Stimulated activated naive CD8-positive, alpha-beta T cell treated with anti-CD3 and anti-CD28 coated beads, Interleukin-15, amount 100 ng/mL, for 72 hours (primary cell): ENCODE measurements at regions not wholly inside any gene's neighbourhood (a gene's known extent, or its start where the extent isn't known, plus 50 kb on each side); places are given as distances from the start of the nearest gene placed in this dataset.
"Not testable (repeated sequence)": the region's sequence is repeated elsewhere in the genome, so short reads cannot be mapped to it uniquely, and the experiment has no call there.

Experiments
- ATAC-seq: fragments of 150-1000 bp; cut with Tn5 transposase; 2 replicates; pipeline ENCODE4 v1.10.0; 2021; ENCODE audit warnings: mild to moderate bottlenecking, moderate library complexity
- DNase-seq, 2 donors: peaks; one replicate each; pipeline ENCODE4 v3.0.0; 2021 to 2022
- H3K27ac Mint-ChIP-seq, 2 donors: one replicate each; pipeline ENCODE4 v1.8.0; 2022; ENCODE audit warnings: mild to moderate bottlenecking in 2 of 2, mixed read lengths in 2 of 2, moderate library complexity in 2 of 2
- H3K27me3 Mint-ChIP-seq: one replicate; pipeline ENCODE4 v1.8.0; 2022; ENCODE audit warnings: mixed read lengths
- H3K4me1 Mint-ChIP-seq: one replicate; pipeline ENCODE4 v1.8.0; 2022; ENCODE audit warnings: mild to moderate bottlenecking, mixed read lengths
- H3K4me3 Mint-ChIP-seq, 2 donors: one replicate each; pipeline ENCODE4 v1.8.0; 2022; ENCODE audit warnings: mild to moderate bottlenecking in 2 of 2, mixed read lengths in 2 of 2, moderate library complexity in 1 of 2
- H3K9me3 Mint-ChIP-seq, 2 donors: one replicate each; pipeline ENCODE4 v1.8.0; 2022; ENCODE audit warnings: mixed read lengths in 2 of 2

GRCh38 chr15:84094720-84095119, 140.9 kb upstream of the GOLGA6L4 start:
- DNase-seq, H3K4me3 Mint-ChIP-seq, H3K27ac Mint-ChIP-seq, H3K9me3 Mint-ChIP-seq, H3K27me3 Mint-ChIP-seq, ATAC-seq, H3K4me1 Mint-ChIP-seq: not testable (repeated sequence)

DNA sequence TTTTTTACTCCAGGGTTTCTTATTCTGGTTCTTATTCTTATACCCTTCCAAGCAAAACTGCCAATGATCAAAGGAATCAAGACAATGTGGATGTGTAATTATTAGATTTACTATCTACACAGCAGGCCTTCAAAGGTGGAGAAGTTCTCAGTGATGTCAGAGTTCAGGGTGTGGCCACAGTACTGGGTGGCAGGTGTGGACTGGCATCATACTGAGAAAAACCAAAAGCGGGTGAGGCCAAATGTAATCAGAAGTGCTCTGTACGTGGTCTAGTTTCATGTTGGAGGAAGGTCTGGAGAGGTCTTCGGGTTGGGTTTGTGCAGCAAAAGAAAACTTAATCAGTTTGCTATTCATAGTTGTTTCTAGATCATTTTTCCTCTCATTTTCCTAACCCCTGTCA, 138.5 kb upstream of the GOLGA6L4 start:
- H3K9me3 Mint-ChIP-seq, H3K27ac Mint-ChIP-seq, ATAC-seq: not testable (repeated sequence)

DNA sequence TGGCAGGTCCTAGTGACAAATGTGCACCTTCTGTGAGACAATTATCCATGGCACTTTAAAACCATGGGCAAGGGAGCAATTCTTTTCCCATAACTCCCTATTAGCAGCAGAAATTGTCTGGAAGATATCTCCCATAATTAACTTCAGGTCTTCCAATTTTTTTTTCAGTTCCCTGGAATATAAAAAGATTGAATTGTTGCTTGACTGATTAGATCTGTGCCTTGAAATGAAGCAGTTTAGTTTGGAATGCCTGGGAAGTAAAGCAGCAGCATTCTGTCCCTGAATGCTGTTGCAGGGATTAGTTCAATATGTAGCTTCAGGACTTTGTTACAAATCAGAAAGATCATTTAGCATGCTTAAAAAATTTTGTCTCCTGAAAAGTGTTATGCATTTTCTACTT, 137.0 kb upstream of the GOLGA6L4 start:
- H3K27ac Mint-ChIP-seq, result no peak overlapping the region
- H3K27me3 Mint-ChIP-seq, result peaks cover 9% of the 10 kb centered on the region
- H3K4me3 Mint-ChIP-seq, result no peak overlapping the region
- no peaks in the 10 kb centered on the region for H3K9me3 Mint-ChIP-seq
- no peaks in the 10 kb centered on the region for H3K4me1 Mint-ChIP-seq
- no peak for DNase-seq
- no peak for ATAC-seq

More for the DNA sequence above, 138.5 kb upstream of the GOLGA6L4 start:
- H3K4me1 Mint-ChIP-seq, DNase-seq, H3K27me3 Mint-ChIP-seq, H3K4me3 Mint-ChIP-seq: not testable (repeated sequence)

GRCh38 chr15:84099181-84099580, 136.4 kb upstream of the GOLGA6L4 start:
- Mint-ChIP-seq H3K4me3 (no peak overlapping the region), H3K27ac (no peak overlapping the region), H3K4me1 (no peaks in the 10 kb centered on the region), H3K27me3 (peaks cover 9% of the 10 kb centered on the region), H3K9me3 (no peaks in the 10 kb centered on the region)
- ATAC-seq (no peak), DNase-seq (no peak)

- Mint-ChIP-seq H3K4me3 (no peak overlapping the region), H3K4me1 (no peaks in the 10 kb centered on the region), H3K27me3 (peaks cover 9% of the 10 kb centered on the region), H3K9me3 (no peaks in the 10 kb centered on the region), H3K27ac (no peak overlapping the region)
- DNase-seq, result no peak
- no peak for ATAC-seq
Measured at GRCh38 chr15:84103345-84103744, 132.2 kb upstream of the GOLGA6L4 start.

GRCh38 chr15:84104853-84105252, 130.7 kb upstream of the GOLGA6L4 start:
- ATAC-seq (no peak), DNase-seq (no peak)
- Mint-ChIP-seq H3K27me3 (peaks cover 9% of the 10 kb centered on the region), H3K4me1 (no peaks in the 10 kb centered on the region), H3K27ac (no peak overlapping the region), H3K4me3 (no peak overlapping the region), H3K9me3 (no peaks in the 10 kb centered on the region)

GRCh38 chr15:84108728-84109127, 126.8 kb upstream of the GOLGA6L4 start:
- Mint-ChIP-seq H3K4me3 (no peak overlapping the region), H3K27me3 (no peaks in the 10 kb centered on the region), H3K4me1 (no peaks in the 10 kb centered on the region), H3K9me3 (no peaks in the 10 kb centered on the region), H3K27ac (no peak overlapping the region)
- ATAC-seq (no peak), DNase-seq (no peak)

DNA sequence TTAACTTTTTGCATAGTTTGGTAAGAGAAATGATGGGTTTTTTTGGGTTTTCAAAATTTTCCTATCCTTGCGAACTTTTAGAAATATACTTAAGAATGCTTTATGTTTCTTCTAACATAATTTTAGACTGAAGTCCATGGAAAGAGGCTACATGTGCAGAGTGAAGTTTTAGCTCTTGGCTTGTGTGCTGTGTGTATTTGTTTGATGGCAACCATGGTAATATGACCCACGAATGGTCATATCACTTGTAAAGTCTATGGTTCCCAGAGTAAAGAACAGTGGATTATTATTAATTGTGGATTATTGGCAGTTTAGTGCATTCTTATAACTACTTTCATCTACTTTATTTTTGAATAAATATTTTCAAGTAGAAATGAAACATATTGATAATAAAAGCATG, 124.0 kb upstream of the GOLGA6L4 start:
- no peak overlapping the region for H3K27ac Mint-ChIP-seq
- no peaks in the 10 kb centered on the region for H3K4me1 Mint-ChIP-seq
- peaks cover 9% of the 10 kb centered on the region for H3K27me3 Mint-ChIP-seq
- H3K9me3 Mint-ChIP-seq, result no peaks in the 10 kb centered on the region
- ATAC-seq, result no peak
- DNase-seq, result no peak
- no peak overlapping the region for H3K4me3 Mint-ChIP-seq

GRCh38 chr15:84112025-84112424, 123.5 kb upstream of the GOLGA6L4 start:
- Mint-ChIP-seq H3K27me3 (peaks cover 9% of the 10 kb centered on the region), H3K4me3 (no peak overlapping the region), H3K27ac (no peak overlapping the region), H3K4me1 (no peaks in the 10 kb centered on the region), H3K9me3 (no peaks in the 10 kb centered on the region)
- DNase-seq, result no peak
- no peak for ATAC-seq

DNA sequence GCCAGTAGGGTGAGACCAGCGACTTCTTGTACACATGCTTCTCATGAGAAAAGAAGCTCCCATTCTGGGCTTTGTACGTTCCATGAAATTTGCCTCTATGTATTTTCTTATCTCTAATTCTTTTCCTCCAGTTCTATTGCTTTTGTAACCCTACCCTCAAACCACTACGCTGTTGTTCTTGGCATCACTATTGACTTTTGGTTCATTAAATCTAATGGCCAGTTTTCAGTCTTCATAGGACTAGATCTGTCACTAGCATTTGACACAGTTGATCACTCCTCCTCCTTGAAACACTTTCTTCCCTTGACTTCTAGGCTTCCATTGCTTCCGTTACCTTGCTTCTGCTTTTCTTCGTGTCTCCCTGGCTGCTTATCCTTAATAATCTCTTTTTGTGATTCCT, 121.7 kb upstream of the GOLGA6L4 start:
- DNase-seq (no peak), ATAC-seq (no peak)
- H3K9me3 Mint-ChIP-seq, result no peaks in the 10 kb centered on the region
- H3K27ac Mint-ChIP-seq, result peak overlapping the region in 1 of 2 donors; percentile 24
- H3K4me3 Mint-ChIP-seq, result no peak overlapping the region
- H3K27me3 Mint-ChIP-seq, result peaks cover 9% of the 10 kb centered on the region
- H3K4me1 Mint-ChIP-seq, result no peaks in the 10 kb centered on the region

DNA sequence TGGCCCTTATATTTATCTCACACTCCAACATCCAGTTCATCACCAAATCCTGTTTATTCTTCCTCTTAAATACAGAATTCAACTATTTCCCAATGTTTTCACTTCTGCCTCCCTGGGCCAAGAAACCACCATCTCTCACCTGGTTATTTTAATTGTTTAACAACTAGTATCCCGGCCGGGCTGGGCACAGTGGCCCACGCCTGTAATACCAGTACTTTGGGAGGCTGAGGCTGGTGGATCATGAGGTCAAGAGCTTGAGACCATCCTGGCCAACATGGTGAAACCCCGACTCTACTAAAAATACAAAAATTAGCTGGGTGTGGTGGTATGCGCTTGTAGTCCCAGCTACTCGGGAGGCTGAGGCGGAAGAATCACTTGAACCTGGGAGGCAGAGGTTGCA, 120.9 kb upstream of the GOLGA6L4 start:
- H3K4me1 Mint-ChIP-seq, result not testable (repeated sequence)

GRCh38 chr15:84119351-84119750, 116.2 kb upstream of the GOLGA6L4 start:
- H3K4me3 Mint-ChIP-seq, ATAC-seq, H3K4me1 Mint-ChIP-seq, DNase-seq, H3K27ac Mint-ChIP-seq, H3K27me3 Mint-ChIP-seq, H3K9me3 Mint-ChIP-seq: not testable (repeated sequence)

More for the DNA sequence above, 120.9 kb upstream of the GOLGA6L4 start:
- H3K9me3 Mint-ChIP-seq, H3K27ac Mint-ChIP-seq, ATAC-seq, H3K4me3 Mint-ChIP-seq, DNase-seq, H3K27me3 Mint-ChIP-seq: not testable (repeated sequence)

GRCh38 chr15:84120903-84121302, 114.7 kb upstream of the GOLGA6L4 start:
- not testable (repeated sequence) for H3K9me3 Mint-ChIP-seq, H3K27ac Mint-ChIP-seq, H3K27me3 Mint-ChIP-seq, ATAC-seq, H3K4me1 Mint-ChIP-seq, H3K4me3 Mint-ChIP-seq, DNase-seq

DNA sequence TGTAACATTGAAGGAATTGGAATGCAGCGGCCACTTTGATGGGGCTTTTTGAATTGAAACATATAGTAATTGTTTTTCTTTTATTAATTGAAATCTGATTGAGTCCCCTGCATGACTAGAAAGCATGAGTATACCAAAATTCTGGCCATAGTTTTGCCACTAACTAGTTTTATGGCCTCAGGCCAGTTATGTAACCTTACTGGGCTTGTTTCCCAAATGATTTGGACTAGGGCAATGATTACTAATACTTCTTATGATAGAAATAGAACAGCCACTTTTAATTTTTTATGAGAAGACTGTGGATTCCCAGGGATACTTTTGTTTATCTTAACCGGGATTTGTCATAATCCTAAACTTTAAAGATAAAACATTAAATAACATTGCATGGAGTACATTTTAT, 106.9 kb upstream of the GOLGA6L4 start:
- DNase-seq, result not testable (repeated sequence)

GRCh38 chr15:84130098-84130831, 105.3 kb upstream of the GOLGA6L4 start:
- not testable (repeated sequence) for H3K9me3 Mint-ChIP-seq, H3K27me3 Mint-ChIP-seq, H3K4me3 Mint-ChIP-seq, H3K27ac Mint-ChIP-seq, DNase-seq, H3K4me1 Mint-ChIP-seq, ATAC-seq

More for the DNA sequence above, 106.9 kb upstream of the GOLGA6L4 start:
- not testable (repeated sequence) for H3K9me3 Mint-ChIP-seq, H3K27me3 Mint-ChIP-seq, H3K4me3 Mint-ChIP-seq, ATAC-seq, H3K27ac Mint-ChIP-seq, H3K4me1 Mint-ChIP-seq

DNA sequence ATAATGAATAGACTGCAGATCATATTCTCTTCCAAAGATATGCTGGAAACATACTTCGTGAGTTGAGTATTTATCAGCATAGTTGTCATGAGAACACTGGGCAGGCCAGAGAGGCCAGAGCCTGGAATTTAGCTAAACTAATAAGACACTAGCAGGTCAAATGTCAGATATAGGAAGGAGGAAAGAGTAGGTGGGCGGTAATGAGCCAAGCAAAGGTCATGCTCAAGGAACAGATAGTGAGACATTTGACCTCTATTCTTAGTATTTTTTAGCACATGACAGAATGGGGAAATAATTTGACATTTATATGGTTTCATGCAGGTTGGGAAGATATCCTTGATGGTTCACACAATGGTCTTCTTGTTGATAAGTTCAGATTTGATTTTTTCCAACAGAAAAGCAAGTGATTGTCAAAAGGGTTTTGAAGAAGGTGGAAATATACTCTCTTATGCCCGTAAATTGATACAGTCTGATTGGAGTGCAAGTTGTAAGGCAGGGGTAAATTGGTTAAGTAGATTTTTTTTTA, 99.6 kb upstream of the GOLGA6L4 start:
- H3K27ac Mint-ChIP-seq, DNase-seq, ATAC-seq, H3K9me3 Mint-ChIP-seq, H3K27me3 Mint-ChIP-seq: not testable (repeated sequence)
- H3K4me3 Mint-ChIP-seq, result peak overlapping the region in 1 of 2 donors; percentile 14
- peaks cover 10% of the 10 kb centered on the region for H3K4me1 Mint-ChIP-seq
